WTC11 (cell line): ENCODE measurements at regions not wholly inside any gene's neighbourhood (a gene's known extent, or its start where the extent isn't known, plus 50 kb on each side); places are given as distances from the start of the nearest gene placed in this dataset.
A peak's percentile ranks its signal among the peaks of the same experiment; 100 is the strongest.

ENCODE experiments used
- ATAC-seq: fragments of 200-7000 bp; cut with Tn5 transposase; 2 replicates; pipeline ENCODE4 v1.10.0; 2021; ENCODE audit warnings: mild to moderate bottlenecking, moderate library complexity
- CTCF ChIA-PET: fragments of 300-600 bp; sonication (Branson Sonifier 250); formaldehyde crosslinking; loops from one replicate; lab custom pipeline; 2021; ENCODE audit warnings: antibody characterized with exemption; lab: Charles Lee
- POLR2A ChIA-PET: fragments of 350-600 bp; sonication (Branson Sonifier 250); formaldehyde crosslinking; loops from one replicate; lab custom pipeline; 2021; ENCODE audit warnings: antibody characterized with exemption; lab: Charles Lee
- DNase-seq: peaks from one replicate; pipeline ENCODE4 v3.0.0; 2021; ENCODE audit warnings: low spot score
- H3K27ac Mint-ChIP-seq: 2 replicates; pipeline ENCODE4 v1.8.0; 2021; ENCODE audit warnings: mixed read lengths
- H3K27me3 Mint-ChIP-seq: 2 replicates; pipeline ENCODE4 v1.8.0; 2021; ENCODE audit warnings: low read depth, mild to moderate bottlenecking, moderate library complexity, mixed read lengths
- H3K36me3 Mint-ChIP-seq: 2 replicates; pipeline ENCODE4 v1.8.0; 2021; ENCODE audit warnings: mixed read lengths
- H3K4me1 Mint-ChIP-seq: 2 replicates; pipeline ENCODE4 v1.8.0; 2022; ENCODE audit warnings: mixed read lengths
- H3K4me3 Mint-ChIP-seq: 2 replicates; pipeline ENCODE4 v1.8.0; 2021; ENCODE audit warnings: mild to moderate bottlenecking, moderate library complexity, mixed read lengths
- H3K9me3 Mint-ChIP-seq: 2 replicates; pipeline ENCODE4 v1.8.0; 2021; ENCODE audit warnings: mixed read lengths
- CREM ChIP-seq: sonication (generic); formaldehyde crosslinking; IDR thresholded peaks from 2 replicates; pipeline ENCODE4 v1.8.1; 2022; ENCODE audit warnings: mild to moderate bottlenecking, missing genetic modification reagents, moderate library complexity
- ELF4 ChIP-seq: sonication (generic); formaldehyde crosslinking; IDR thresholded peaks from 2 replicates; pipeline ENCODE4 v1.8.1; 2022; ENCODE audit warnings: low read depth, mild to moderate bottlenecking, moderate library complexity, missing genetic modification reagents
- FOXJ3 ChIP-seq: sonication (generic); formaldehyde crosslinking; IDR thresholded peaks from 2 replicates; pipeline ENCODE4 v1.9.0; 2021; ENCODE audit warnings: missing genetic modification reagents, mild to moderate bottlenecking, borderline replicate concordance
- FOXP1 ChIP-seq: sonication (generic); formaldehyde crosslinking; IDR thresholded peaks from 2 replicates; pipeline ENCODE4 v1.8.0; 2022; ENCODE audit warnings: missing genetic modification reagents, mild to moderate bottlenecking, moderate library complexity, borderline replicate concordance
- GABPB1 ChIP-seq: sonication (generic); formaldehyde crosslinking; IDR thresholded peaks from 2 replicates; pipeline ENCODE4 v1.8.1; 2023; ENCODE audit warnings: mild to moderate bottlenecking, missing genetic modification reagents
- GTF2I ChIP-seq: fragments of 250-450 bp; sonication (Bioruptor Pico); conservative IDR thresholded peaks from 2 replicates; pipeline ENCODE4 v1.4.0; 2021; ENCODE audit warnings: mild to moderate bottlenecking
- NFYB ChIP-seq: sonication (generic); formaldehyde crosslinking; conservative IDR thresholded peaks from 2 replicates; pipeline ENCODE4 v1.8.0; 2022; ENCODE audit warnings: low read depth, missing genetic modification reagents
- NR1H2 ChIP-seq: sonication (generic); formaldehyde crosslinking; IDR thresholded peaks from 2 replicates; pipeline ENCODE4 v1.9.0; 2021; ENCODE audit warnings: mild to moderate bottlenecking, moderate library complexity, missing genetic modification reagents
- NR2C2 ChIP-seq: sonication (generic); formaldehyde crosslinking; IDR thresholded peaks from 2 replicates; pipeline ENCODE4 v1.8.0; 2022; ENCODE audit warnings: mild to moderate bottlenecking, missing genetic modification reagents
- OVOL2 ChIP-seq: fragments of 250-450 bp; sonication (Bioruptor Pico); IDR thresholded peaks from 2 replicates; pipeline ENCODE4 v1.9.0; 2021; ENCODE audit warnings: mild to moderate bottlenecking, borderline replicate concordance
- RELA ChIP-seq: sonication (generic); formaldehyde crosslinking; IDR thresholded peaks from 2 replicates; pipeline ENCODE4 v1.8.1; 2022; ENCODE audit warnings: missing genetic modification reagents, mild to moderate bottlenecking, borderline replicate concordance
- TCF7 ChIP-seq: sonication (generic); formaldehyde crosslinking; IDR thresholded peaks from 2 replicates; pipeline ENCODE4 v1.8.0; 2022; ENCODE audit warnings: mild to moderate bottlenecking, low read depth, missing genetic modification reagents, moderate library complexity
- ZNF121 ChIP-seq: sonication (generic); formaldehyde crosslinking; IDR thresholded peaks from 2 replicates; pipeline ENCODE4 v1.8.0; 2023; ENCODE audit warnings: missing genetic modification reagents
- ZNF317 ChIP-seq: sonication (generic); formaldehyde crosslinking; IDR thresholded peaks from 2 replicates; pipeline ENCODE4 v1.8.1; 2023; ENCODE audit warnings: low read depth, mild to moderate bottlenecking, moderate library complexity, missing genetic modification reagents, borderline replicate concordance
- TF ChIP-seq, protein P1 (sequence below): sonication (generic); formaldehyde crosslinking; IDR thresholded peaks from 2 replicates; pipeline ENCODE4 v1.8.1; 2022; ENCODE audit warnings: mild to moderate bottlenecking, moderate library complexity, missing genetic modification reagents
- TF ChIP-seq, protein P2 (sequence below): fragments of 250-450 bp; sonication (Bioruptor Pico); IDR thresholded peaks from 2 replicates; pipeline ENCODE4 v1.8.0; 2021; ENCODE audit warnings: mild to moderate bottlenecking
- TF ChIP-seq, protein P3 (sequence below): sonication (generic); formaldehyde crosslinking; IDR thresholded peaks from 2 replicates; pipeline ENCODE4 v1.8.1; 2023; ENCODE audit warnings: mild to moderate bottlenecking, missing genetic modification reagents, moderate library complexity
- TF ChIP-seq, protein P4 (sequence below): sonication (generic); formaldehyde crosslinking; IDR thresholded peaks from 2 replicates; pipeline ENCODE4 v1.8.0; 2023; ENCODE audit warnings: missing genetic modification reagents, mild to moderate bottlenecking, borderline replicate concordance
- TF ChIP-seq, protein P5 (sequence below): sonication (generic); formaldehyde crosslinking; IDR thresholded peaks from 2 replicates; pipeline ENCODE4 v1.8.1; 2023; ENCODE audit warnings: mild to moderate bottlenecking, missing genetic modification reagents
- TF ChIP-seq, protein P6 (sequence below): fragments of 250-450 bp; sonication (Bioruptor Pico); IDR thresholded peaks from 2 replicates; pipeline ENCODE4 v1.9.0; 2021; ENCODE audit warnings: mild to moderate bottlenecking, borderline replicate concordance

DNA sequence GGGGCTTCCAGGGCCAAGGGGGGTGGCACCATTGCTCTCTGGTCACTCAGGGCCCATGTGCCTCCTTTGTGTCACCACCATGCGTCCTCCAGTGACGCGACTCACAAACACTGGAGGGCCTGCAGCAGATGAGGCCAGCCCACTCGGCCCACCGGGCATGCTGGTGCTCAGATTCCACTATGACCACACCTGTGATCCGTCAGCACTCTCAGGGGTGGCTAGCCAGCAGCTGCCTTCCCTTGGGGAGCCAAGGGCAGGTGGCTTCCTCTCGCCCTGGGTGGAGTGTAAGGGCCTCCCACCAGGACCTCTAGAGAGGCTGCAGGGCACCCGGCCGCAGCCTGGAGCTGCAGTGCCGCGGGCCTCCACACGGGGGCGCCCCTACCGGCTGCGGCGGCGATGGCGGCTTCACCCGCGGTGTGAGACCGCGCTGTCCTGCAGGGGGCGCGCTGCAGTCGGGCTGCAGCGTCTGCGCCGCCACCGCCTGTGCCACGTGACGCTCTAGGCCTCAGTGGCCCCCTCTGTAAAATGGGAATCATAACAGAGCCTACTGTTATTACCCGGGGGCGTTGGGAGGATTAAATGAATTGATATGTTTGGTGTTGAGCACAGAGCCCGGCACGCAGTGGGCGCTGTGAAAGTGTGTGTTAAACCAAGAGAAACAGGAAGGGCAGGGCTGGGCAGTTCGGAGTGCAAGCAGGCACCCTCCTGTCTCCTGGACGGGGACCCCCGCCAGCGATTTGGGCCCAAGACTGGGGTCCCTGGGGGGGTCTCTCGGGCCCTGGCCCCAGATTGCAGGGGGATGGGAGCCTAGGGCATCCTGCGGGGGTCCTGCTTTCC is 192.4 kb upstream of the GSE1 start (continued):
- TF ChIP-seq ZNF317 (CRISPR knock-in tag) (no peak), NR1H2 (no peak), FOXJ3 (CRISPR knock-in tag) (no peak), GABPB1 (CRISPR knock-in tag) (peak; percentile 75), NR2C2 (CRISPR knock-in tag) (no peak)
- TF ChIP-seq, protein P1, sequence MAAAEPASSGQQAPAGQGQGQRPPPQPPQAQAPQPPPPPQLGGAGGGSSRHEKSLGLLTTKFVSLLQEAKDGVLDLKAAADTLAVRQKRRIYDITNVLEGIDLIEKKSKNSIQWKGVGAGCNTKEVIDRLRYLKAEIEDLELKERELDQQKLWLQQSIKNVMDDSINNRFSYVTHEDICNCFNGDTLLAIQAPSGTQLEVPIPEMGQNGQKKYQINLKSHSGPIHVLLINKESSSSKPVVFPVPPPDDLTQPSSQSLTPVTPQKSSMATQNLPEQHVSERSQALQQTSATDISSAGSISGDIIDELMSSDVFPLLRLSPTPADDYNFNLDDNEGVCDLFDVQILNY (CRISPR knock-in tag), result peak; percentile 65; the same call in 1 of the 2 replicates
- TF ChIP-seq, protein P2, sequence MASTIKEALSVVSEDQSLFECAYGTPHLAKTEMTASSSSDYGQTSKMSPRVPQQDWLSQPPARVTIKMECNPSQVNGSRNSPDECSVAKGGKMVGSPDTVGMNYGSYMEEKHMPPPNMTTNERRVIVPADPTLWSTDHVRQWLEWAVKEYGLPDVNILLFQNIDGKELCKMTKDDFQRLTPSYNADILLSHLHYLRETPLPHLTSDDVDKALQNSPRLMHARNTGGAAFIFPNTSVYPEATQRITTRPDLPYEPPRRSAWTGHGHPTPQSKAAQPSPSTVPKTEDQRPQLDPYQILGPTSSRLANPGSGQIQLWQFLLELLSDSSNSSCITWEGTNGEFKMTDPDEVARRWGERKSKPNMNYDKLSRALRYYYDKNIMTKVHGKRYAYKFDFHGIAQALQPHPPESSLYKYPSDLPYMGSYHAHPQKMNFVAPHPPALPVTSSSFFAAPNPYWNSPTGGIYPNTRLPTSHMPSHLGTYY (CRISPR knock-in tag), result no peak

DNA sequence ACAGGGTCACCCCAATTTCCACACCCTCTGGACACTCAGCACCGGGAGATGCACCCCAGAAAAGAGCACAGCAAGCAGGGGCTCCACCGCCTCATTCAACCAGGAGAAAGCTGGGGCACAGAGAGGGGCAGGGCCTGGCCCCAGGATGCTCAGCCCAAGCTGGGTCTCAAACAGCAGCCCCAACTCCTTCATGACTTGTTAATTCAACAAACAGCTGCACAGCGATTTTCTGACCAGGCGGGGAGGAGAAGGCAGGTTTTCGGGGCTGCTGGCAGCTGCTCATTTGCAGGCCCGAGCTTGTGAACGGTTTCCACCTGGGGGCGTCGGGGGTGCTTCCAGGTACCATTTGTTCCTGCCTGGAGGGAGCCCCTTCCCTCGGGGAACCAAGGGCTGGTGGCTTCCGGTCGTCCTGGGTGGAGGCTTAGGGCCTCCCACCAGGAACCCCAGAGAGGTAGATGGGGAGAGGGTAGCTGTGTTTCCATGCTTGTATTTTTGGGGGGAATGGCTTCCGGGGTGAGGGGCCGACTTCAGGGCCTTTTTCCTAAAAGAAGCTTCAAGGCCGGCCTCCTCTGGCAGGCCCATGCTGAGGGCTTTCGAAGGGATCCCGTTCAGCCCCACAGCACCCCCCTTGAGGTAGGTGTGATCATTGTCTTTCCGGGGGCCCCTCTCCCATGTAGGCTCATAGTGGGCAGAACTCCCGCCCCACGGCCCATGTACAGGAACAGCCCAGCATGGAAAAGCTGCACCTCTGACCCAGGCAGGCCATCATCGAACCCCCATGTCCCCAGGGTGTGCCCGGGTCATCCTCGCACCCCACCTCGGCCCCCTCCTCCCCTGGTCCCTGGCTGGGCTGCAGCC is 191.6 kb upstream of the GSE1 start:
- CTCF ChIA-PET, result interaction anchor here (0.5 to 7.9 kb wide), 69 partner anchors 7 to 919 kb away, joined by 3 to 229 read pairs (median 5); partner anchors contain the start of genes GINS2 and GSE1
- H3K27ac Mint-ChIP-seq, result no peak overlapping the region; the same call in 1 of the 2 replicates
- DNase-seq (peak; percentile 28), ATAC-seq (no peak)
- H3K9me3 Mint-ChIP-seq, result no peaks in the 10 kb centered on the region
- H3K36me3 Mint-ChIP-seq, result no peaks in the 10 kb centered on the region
- no peaks in the 10 kb centered on the region for H3K27me3 Mint-ChIP-seq
- no peak overlapping the region for H3K4me3 Mint-ChIP-seq
- H3K4me1 Mint-ChIP-seq, result peaks cover 26% of the 10 kb centered on the region
- POLR2A ChIA-PET, result interaction anchor here (0.6 to 1.4 kb wide), 3 partner anchors 19 to 157 kb away, joined by 3 to 4 read pairs (median 4); no protein-coding TSS in a partner anchor
- TF ChIP-seq NFYB (CRISPR knock-in tag) (no peak), FOXJ3 (CRISPR knock-in tag) (no peak), RELA (CRISPR knock-in tag) (no peak), NR2C2 (CRISPR knock-in tag) (no peak), FOXP1 (CRISPR knock-in tag) (no peak), ZNF121 (CRISPR knock-in tag) (no peak), OVOL2 (no peak), ELF4 (CRISPR knock-in tag) (no peak), TCF7 (CRISPR knock-in tag) (no peak), GTF2I (CRISPR knock-in tag) (no peak), CREM (no peak)
- TF ChIP-seq, protein P3, sequence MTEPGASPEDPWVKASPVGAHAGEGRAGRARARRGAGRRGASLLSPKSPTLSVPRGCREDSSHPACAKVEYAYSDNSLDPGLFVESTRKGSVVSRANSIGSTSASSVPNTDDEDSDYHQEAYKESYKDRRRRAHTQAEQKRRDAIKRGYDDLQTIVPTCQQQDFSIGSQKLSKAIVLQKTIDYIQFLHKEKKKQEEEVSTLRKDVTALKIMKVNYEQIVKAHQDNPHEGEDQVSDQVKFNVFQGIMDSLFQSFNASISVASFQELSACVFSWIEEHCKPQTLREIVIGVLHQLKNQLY, result no peak
- TF ChIP-seq, protein P4, sequence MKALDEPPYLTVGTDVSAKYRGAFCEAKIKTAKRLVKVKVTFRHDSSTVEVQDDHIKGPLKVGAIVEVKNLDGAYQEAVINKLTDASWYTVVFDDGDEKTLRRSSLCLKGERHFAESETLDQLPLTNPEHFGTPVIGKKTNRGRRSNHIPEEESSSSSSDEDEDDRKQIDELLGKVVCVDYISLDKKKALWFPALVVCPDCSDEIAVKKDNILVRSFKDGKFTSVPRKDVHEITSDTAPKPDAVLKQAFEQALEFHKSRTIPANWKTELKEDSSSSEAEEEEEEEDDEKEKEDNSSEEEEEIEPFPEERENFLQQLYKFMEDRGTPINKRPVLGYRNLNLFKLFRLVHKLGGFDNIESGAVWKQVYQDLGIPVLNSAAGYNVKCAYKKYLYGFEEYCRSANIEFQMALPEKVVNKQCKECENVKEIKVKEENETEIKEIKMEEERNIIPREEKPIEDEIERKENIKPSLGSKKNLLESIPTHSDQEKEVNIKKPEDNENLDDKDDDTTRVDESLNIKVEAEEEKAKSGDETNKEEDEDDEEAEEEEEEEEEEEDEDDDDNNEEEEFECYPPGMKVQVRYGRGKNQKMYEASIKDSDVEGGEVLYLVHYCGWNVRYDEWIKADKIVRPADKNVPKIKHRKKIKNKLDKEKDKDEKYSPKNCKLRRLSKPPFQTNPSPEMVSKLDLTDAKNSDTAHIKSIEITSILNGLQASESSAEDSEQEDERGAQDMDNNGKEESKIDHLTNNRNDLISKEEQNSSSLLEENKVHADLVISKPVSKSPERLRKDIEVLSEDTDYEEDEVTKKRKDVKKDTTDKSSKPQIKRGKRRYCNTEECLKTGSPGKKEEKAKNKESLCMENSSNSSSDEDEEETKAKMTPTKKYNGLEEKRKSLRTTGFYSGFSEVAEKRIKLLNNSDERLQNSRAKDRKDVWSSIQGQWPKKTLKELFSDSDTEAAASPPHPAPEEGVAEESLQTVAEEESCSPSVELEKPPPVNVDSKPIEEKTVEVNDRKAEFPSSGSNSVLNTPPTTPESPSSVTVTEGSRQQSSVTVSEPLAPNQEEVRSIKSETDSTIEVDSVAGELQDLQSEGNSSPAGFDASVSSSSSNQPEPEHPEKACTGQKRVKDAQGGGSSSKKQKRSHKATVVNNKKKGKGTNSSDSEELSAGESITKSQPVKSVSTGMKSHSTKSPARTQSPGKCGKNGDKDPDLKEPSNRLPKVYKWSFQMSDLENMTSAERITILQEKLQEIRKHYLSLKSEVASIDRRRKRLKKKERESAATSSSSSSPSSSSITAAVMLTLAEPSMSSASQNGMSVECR (CRISPR knock-in tag), result no peak
- TF ChIP-seq, protein P5, sequence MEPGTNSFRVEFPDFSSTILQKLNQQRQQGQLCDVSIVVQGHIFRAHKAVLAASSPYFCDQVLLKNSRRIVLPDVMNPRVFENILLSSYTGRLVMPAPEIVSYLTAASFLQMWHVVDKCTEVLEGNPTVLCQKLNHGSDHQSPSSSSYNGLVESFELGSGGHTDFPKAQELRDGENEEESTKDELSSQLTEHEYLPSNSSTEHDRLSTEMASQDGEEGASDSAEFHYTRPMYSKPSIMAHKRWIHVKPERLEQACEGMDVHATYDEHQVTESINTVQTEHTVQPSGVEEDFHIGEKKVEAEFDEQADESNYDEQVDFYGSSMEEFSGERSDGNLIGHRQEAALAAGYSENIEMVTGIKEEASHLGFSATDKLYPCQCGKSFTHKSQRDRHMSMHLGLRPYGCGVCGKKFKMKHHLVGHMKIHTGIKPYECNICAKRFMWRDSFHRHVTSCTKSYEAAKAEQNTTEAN (CRISPR knock-in tag), result no peak
- TF ChIP-seq, protein P6, sequence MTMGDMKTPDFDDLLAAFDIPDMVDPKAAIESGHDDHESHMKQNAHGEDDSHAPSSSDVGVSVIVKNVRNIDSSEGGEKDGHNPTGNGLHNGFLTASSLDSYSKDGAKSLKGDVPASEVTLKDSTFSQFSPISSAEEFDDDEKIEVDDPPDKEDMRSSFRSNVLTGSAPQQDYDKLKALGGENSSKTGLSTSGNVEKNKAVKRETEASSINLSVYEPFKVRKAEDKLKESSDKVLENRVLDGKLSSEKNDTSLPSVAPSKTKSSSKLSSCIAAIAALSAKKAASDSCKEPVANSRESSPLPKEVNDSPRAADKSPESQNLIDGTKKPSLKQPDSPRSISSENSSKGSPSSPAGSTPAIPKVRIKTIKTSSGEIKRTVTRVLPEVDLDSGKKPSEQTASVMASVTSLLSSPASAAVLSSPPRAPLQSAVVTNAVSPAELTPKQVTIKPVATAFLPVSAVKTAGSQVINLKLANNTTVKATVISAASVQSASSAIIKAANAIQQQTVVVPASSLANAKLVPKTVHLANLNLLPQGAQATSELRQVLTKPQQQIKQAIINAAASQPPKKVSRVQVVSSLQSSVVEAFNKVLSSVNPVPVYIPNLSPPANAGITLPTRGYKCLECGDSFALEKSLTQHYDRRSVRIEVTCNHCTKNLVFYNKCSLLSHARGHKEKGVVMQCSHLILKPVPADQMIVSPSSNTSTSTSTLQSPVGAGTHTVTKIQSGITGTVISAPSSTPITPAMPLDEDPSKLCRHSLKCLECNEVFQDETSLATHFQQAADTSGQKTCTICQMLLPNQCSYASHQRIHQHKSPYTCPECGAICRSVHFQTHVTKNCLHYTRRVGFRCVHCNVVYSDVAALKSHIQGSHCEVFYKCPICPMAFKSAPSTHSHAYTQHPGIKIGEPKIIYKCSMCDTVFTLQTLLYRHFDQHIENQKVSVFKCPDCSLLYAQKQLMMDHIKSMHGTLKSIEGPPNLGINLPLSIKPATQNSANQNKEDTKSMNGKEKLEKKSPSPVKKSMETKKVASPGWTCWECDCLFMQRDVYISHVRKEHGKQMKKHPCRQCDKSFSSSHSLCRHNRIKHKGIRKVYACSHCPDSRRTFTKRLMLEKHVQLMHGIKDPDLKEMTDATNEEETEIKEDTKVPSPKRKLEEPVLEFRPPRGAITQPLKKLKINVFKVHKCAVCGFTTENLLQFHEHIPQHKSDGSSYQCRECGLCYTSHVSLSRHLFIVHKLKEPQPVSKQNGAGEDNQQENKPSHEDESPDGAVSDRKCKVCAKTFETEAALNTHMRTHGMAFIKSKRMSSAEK, result no peak
